HG03460 (cell line): ENCODE measurements at regions not wholly inside any gene's neighbourhood (a gene's known extent, or its start where the extent isn't known, plus 50 kb on each side); places are given as distances from the start of the nearest gene placed in this dataset.

Experiments used
- ATAC-seq: cut with Tn5 transposase; IDR thresholded peaks from one replicate; pipeline ENCODE4 v1.9.1; 2021; ENCODE audit not compliant: unreplicated experiment

DNA sequence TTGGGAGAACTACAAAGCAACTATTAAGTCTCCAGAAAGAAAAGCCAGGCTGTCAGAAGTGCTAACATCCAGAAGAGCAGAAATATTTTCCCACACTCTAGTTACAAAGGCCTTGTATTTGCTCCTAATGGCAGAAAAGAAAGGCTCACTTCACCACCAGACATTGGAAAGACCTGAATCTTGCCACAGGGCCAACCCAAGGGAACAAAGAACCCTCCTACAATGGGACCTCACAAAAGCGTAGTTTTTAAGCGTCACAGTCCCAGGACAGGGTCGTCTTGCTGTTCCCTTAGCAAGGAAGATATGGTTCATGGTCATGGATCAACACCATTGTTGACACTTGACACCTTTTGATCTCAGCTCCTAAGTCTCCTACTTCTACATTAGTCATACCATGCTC is 119.1 kb downstream of the RPS29 start:
- no peak for ATAC-seq

DNA sequence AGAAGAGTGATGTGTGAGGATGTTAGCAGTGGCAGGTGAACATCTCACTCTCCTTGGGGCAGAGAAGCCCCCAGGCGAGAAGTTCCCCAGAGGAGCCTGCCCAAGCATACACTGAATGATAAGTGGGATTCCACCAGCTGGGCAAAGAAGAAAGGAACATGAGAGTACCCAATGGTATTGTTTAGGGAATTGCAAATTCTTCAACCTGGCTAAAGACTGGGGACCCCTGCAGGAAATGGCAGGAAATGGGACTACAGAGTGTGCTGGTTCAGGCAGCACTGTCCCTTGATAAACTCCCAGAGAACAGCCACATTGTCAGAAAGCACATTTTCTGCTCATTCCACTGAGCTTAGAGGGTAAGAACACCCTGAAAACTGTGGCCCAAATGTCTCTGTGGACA is 121.3 kb downstream of the RPS29 start:
- ATAC-seq = no peak

DNA sequence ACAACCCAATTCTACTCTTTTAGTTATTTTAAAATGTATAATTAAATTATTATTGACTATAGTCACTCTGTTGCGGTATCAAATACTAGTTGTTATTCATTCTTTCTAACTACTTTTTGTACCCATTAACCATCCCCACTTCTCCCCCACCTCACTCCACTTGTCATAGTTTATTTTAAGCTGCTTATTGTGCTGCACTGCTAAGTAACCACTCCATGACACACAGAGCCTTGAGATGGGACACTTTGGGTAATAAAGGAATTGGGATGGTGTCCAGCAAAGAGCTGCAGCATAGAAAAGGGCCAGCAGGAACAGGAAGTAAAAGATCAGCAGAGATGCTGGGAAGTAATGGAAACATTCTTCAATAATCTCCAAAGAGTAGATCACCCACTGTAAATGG is 123.0 kb downstream of the RPS29 start:
- no peak for ATAC-seq

DNA sequence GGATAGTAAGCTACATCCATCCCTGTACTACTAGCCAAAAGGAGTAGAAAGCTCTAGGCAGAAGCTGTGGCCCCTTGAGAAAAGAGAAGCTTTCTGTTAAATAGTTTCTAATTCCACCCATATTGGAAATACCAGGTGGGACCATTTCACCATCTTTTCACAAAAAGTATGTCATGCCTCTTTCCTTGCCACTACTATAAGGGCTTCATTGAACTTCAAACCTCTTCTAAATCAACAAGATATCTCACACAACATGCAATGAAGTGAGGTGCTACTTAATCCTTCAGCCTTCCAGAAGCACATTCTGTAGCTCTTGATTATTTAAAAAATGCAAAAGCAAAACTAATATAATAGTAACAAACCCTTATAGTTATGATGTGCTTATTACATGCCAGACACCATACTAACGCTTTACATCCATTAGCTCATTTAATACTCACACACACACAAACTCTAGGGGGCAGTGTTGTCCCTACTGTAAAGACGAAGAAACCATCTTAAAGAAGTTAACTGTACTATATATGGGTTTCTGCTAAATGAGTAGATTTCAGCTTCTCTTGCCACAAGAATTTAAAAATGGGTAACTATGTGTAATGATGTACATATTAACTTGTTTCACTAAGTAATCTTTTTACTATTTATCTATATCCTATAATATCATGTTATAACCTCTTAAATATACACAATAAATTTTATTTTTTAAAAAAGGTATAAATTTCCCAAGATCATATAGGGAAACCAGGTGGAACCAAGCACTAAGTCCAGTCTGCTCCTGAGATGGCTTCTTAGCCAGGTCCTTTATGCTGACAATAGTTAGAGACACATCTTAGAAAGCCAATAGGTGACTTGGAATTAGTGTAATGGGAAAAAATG is 124.4 kb downstream of the RPS29 start:
- peak; percentile 84 for ATAC-seq

DNA sequence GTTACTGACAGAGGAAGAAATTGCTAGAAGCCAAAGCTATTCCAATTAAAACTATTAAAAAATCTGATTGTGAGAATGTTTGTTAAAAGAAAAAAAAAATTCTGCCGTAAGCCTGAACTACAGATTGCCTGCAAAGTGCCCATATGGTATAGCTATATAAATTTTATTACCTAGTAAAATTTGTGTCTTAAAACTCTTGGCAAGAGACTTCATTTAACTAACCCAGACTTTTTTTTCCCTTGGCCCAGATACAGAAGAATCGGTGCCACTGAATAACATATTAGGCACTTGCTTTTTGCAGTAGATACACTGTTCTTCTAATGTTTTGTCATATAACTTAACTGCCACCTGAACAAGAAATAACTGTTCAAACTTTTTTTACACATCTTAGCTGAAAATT is 125.5 kb downstream of the RPS29 start:
- no peak for ATAC-seq

DNA sequence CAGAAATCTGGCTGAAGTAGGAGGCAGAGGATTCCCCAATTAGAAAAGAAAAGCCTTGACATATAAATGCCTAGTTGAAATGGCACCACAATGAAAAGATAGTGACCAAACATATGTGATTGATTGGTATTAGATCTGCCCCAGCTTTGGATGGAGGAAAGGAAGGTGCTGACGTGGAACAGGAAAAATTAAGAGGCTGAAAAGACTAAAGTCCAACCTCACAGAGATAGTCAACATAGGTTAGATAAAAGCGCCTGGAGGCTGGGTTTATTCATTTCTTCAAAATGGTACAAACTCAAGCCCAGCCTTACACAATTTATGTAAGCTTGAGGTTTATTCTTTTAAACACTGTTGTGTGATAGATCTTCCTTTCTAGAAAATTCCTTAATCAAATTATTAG is 129.6 kb downstream of the RPS29 start:
- no peak for ATAC-seq

DNA sequence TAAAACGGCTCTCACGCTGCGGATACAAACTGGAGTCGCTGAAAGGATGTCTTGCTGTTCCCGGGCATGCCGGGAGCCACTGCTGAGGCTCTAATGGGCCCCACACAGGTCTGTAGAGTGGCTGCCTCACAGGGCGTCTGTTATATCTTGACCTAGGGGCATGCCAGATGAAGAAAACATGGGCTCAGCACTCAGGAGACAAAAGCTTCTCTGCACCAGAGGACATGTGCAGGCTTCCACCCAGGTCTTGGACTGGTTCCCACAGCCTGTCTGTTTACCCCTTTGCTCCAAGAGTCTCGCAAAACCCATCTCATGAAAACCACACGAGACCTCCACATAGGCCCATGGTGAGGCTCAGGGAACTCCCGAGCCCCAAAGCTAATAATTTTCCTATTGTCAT is 134.2 kb downstream of the RPS29 start:
- no peak for ATAC-seq

DNA sequence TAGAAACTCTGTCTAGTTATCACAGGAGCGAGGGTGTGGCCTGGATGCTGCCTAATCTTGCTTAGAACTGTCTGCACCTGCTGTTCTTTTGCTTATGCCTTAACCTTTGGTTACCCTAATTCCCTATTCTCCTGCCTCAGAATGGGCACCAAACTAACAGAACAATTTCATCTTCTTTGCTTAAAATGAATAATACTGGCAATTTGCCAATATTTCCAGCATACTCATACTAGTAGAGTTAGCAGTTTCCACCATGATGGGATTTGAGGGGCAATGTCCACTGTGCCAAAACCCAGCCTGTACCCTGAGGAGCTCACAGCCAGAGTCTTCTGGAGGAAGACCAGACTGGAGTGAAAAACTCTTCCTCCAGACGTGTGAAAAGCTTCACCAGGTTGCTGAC is 136.4 kb downstream of the RPS29 start:
- ATAC-seq = no peak

DNA sequence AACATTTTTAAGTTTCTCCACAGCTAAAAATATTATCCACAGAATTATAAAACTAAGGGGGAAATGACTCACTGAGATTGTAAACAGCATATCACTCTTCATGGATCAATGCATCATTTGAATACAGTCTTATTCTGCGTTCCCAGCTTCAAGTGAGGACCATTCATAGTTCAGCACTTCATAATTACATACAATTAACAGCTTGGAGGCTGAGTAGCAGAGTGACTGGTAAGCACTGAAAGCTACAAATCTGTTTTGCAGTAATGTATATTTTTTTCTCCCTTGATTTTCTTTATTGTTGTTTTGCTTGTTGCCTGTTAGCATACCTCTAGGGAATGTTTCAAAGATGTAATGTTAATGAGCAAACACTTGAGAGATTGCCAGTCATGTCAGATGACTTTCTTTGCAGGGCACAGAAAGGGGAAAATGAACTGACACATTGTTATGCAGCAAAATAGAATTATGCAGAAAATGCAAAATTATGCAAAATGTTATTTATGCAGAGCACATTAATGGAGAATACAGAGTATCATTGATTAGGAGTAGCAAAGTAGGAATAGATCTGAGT is 138.6 kb downstream of the RPS29 start:
- ATAC-seq = no peak

DNA sequence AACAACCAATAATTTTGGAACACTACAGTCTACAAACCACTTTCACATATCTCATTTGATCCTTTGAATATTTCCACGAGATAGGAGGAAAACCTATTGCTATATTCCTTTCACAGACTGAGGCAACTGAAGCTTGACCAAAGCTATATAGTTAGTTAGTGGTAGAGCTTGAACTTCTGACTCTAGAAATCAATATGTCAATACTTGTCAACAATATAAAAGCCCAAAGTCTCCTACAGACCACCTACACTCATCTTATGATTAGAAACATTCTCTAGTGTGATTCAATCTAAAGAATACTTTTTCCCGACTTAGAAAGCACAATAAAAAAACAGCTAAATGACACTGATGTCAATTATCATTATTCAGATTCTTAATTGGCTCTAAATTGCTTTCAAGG is 139.4 kb downstream of the RPS29 start:
- ATAC-seq = no peak

DNA sequence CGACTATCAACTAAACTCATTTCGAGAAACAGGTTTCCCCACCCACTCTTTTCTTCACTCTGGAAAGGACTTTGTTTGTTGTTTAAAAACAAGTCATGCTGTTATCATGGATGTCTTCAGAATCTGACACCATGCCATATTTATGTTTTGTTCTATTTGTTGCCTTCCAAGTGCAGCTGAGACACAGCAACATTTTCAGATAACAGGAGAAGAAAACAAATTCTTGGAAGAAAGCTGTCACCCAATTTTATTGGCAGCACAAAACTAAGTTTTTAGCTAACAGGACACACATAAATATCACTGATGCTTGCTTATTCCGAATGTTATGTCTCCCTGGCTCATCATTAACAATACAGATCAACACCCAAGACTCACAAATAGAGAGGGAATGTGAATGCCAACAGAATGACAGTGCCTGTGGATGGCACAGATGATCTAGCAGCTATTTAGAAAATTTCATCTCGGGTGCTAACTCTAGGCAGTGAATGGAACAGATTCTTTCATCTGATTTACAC is 147.9 kb downstream of the RPS29 start:
- ATAC-seq = no peak

DNA sequence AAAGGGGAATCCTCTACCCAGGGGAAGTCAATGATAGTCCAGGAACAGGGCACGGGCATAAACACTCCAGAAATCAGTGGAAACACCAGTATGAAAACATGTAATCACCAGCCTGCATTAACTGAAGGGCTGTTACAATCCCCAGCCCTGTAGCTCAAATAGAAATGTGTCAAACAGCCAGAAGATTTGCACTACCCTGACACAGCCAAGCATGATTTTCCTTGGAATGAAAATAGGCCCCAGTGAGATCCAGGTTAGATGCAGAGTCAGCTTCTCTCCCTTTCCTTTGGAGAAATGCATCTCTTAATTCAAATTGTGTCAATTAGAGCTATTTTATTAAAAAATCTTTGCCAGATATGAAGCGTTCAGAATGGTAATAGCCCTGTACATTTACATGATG is 158.1 kb downstream of the RPS29 start:
- no peak for ATAC-seq

DNA sequence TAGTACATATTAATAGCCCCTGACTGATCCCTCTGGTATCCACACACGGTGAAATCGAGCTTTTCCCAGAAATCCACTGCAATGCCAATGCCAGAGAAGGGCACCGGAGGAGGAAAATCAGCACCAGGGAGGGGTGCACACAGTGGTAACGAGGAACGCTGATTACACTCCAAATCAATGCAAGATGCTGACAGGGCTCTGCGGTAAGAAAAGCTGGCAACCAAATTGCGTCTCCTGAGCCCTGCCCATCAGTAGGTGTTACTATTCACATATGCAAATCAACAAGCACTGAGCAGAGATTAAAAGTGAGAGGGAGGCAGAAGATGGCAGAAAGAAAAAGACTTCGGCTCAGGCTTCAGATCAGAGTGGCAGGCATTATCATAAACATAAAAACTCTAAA is 159.1 kb downstream of the RPS29 start:
- no peak for ATAC-seq

DNA sequence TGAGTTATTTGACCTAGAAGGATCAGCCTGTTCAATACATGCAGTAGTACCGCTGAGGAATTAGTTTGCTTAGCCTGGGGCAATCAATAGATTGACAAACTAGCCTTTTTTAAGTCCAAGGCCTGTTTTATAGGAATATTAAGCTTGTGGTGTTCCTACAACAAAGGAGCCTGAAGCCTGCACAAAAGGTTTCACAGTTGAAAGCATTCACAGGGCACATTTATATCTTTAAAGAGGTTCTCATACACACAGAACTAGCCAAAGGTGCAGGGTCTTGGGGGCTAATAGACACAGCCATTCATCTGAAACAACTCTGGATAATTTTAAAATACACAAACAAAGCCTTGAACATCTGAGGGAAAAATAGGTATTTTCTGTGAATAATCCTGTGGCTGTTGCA is 160.3 kb downstream of the RPS29 start:
- no peak for ATAC-seq

DNA sequence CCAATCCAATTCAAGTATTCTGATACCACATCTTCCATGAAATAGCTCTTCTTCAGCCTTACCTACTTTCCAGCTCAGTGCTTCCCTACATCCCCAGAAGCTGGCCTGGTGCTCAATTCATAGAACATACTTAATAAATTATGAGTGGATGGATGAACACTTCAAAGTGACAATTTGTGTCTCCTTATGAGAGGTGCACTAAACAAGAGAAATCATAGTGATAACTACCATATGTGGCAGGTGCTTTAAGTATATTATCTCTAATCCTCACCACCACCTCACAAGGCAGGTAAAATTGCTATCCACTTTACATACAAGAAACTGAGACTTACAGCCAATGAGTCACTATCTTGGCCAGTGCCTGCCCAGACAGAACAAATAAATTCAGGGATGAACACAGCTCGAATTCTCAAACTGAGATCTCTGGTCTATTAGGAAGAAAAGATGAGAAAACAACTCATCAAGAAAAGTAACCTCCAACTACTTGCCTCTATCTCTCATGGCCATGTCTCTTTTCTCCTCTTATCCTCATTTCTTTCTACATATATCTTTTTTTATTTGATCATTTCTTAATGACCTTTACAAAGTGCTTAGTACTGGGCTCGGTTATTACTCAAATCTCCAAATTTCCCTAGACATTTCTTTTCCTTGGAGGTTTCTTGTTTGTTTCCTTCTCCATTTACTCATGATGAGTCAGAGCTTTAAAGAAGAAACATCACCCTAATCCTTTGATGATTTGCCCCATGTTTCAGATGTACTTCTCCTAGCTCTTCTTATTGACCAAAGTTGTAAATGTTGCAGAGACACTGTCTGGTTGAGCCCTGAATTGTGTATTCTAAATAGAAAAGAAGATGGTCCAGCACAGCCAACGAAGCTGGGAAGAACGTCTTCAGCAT is 161.5 kb downstream of the RPS29 start:
- no peak for ATAC-seq

DNA sequence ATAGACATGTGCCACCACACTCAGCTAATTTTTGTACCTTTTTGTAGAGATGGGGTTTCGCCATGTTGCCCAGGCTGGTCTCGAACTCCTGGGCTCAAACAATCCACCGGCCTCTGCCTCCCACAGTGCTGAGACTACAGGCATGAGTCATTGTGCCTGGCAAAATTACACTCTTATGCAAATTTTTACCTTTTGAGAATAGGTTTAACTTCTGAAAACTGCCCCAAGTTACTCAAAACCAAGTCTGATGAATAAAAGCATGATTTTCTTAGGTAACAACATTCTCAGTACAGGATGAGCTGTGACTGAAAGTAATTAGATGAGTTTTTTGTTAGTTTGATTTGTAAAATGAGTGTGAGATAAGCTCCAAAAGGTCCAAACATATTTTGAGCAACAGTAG is 166.0 kb downstream of the RPS29 start:
- ATAC-seq = no peak

DNA sequence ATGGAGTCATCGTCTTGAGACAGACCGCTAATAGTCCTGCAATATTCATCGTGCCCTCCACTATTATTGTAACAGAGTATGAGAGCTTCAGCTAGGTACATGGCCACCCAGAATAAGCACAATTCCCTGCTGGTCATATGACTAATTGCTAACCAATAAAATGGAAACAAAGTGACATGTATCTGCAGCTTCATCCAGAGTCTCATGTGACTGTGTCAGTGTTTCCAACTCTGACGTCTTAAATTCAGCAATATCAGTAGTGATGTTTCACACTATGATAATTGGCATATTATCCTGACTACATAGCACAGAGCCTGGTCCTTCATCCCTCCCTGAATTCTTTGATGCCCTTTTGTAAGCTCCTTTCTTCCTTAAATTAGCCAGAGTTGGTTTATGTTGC is 167.4 kb downstream of the RPS29 start:
- no peak for ATAC-seq

DNA sequence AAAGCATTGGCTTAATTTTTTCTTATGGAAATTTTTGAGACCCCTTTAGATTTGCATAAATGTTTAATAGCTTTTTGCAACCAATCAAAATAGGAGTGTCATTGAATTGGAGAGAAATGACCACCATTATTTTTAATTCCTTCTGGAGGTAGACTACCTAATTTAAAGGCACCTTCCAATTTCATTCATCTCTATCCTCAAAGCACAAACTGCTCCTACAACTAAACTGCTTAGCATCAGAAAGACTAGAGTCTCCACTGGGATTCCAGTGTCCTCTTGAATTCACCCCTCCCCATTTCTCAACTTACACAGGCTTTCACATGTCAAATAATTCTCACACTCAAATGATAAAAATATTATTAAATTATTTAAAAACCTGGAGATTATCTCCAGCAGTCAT is 168.4 kb downstream of the RPS29 start:
- ATAC-seq = no peak

DNA sequence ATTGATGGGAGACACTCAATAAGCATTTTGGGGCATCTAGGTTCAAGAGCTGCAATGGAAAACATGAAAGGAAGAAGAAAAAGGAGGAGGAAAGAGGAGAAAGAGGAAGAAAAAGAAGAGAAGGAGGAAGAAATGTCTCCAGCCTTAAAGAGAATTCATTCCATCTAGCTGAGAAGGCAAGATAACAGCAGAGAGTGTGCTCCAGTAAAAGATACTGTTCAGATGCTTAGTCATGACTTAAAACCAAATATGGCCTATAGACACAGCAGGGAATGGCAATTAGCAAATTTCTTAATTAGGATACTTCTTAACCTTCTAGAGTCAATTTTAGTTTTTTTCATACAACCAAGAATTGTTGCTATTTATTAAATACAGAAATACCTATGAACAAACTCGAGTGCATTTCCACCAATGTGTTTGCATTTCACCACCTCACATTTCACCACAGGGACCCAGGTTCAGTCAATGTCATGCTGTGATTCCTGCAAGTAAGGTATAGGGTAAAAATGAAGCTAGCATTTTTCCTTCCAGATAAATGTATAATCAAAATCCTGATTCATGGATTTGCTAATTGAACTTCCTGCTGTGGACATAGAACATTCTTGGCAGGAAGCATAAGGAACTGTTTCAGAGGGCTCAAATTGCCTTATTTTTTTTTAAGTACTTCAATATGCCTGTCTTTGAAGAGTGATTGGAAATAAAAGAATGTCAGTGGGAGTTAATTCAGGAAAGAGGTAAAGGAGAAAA is 177.8 kb downstream of the RPS29 start:
- ATAC-seq = no peak

DNA sequence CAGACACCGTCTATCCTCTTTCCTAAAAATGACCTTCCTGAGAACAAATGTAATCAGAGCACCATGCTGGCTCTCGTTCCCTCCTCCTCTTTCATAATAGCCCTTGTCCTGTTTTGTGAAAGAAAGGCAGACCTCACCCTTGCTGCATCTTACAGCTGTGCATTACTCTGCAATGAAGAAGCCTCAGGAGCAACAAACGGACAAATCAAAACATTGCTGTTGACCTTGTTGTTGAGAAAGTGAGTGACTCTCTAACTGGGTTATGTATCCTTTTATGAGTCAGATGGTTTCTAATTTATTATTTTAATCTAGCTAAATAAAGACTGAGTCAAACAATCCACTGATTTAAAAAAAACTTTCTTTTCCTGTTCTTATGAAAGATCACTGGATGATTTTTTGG is 180.9 kb downstream of the RPS29 start:
- ATAC-seq = no peak

DNA sequence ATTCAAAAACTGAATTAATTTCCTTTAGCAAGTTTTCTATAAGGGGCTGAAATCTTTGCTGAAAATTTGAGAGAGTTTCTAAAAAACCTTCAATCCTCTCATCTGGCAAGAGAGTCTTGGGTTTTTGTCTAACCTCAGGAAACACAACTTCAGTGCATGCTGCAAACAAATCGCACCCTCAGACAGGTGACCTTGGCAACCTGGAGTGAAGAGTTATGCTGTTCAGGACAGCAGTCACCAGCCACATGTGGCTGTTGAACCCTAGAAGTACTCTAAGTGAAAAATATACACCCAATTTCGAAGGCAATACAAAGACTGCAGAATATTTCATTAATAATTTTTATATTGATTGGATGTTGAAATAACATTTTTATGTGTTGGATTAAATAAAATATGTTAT is 184.8 kb downstream of the RPS29 start:
- ATAC-seq = no peak
